Osteocyte (in vitro differentiated cells): ENCODE measurements at regions not wholly inside any gene's neighbourhood (a gene's known extent, or its start where the extent isn't known, plus 50 kb on each side); places are given as distances from the start of the nearest gene placed in this dataset.
A peak's percentile ranks its signal among the peaks of the same experiment; 100 is the strongest.
"Not testable (repeated sequence)": the region's sequence is repeated elsewhere in the genome, so short reads cannot be mapped to it uniquely, and the experiment has no call there.

ENCODE experiments used
- DNase-seq: peaks from one replicate; pipeline ENCODE4 v3.0.0; 2021; ENCODE audit warnings: mixed read lengths; ENCODE audit not compliant: unreplicated experiment; ENCODE audit errors: extremely low spot score
- H3K27ac Mint-ChIP-seq: one replicate; pipeline ENCODE4 v1.8.0; 2021; ENCODE audit warnings: mild to moderate bottlenecking, mixed read lengths; ENCODE audit not compliant: unreplicated experiment
- H3K27me3 Mint-ChIP-seq: one replicate; pipeline ENCODE4 v1.8.0; 2021; ENCODE audit warnings: mixed read lengths; ENCODE audit not compliant: unreplicated experiment
- H3K36me3 Mint-ChIP-seq: one replicate; pipeline ENCODE4 v1.8.0; 2021; ENCODE audit warnings: mixed read lengths; ENCODE audit not compliant: unreplicated experiment
- H3K4me1 Mint-ChIP-seq: one replicate; pipeline ENCODE4 v1.8.0; 2021; ENCODE audit warnings: mixed read lengths; ENCODE audit not compliant: unreplicated experiment
- H3K4me3 Mint-ChIP-seq: one replicate; pipeline ENCODE4 v1.8.0; 2021; ENCODE audit warnings: mild to moderate bottlenecking, moderate library complexity, mixed read lengths; ENCODE audit not compliant: unreplicated experiment
- H3K9me3 Mint-ChIP-seq: one replicate; pipeline ENCODE4 v1.8.0; 2021; ENCODE audit warnings: mixed read lengths; ENCODE audit not compliant: unreplicated experiment
- TF ChIP-seq, protein P1 (sequence below): fragments of 200-600 bp; sonication (generic); IDR thresholded peaks from 2 replicates; pipeline ENCODE4 v1.5.0; 2021; ENCODE audit warnings: antibody characterized with exemption, mild to moderate bottlenecking, moderate library complexity

GRCh38 chr11:130561441-130561881 is 113.0 kb downstream of the ADAMTS15 start:
- DNase-seq = no peak
- Mint-ChIP-seq H3K4me3 (no peak overlapping the region), H3K27ac (peak overlapping the region; percentile 42)

GRCh38 chr11:130562549-130562948 is 114.1 kb downstream of the ADAMTS15 start:
- TF ChIP-seq, protein P1, sequence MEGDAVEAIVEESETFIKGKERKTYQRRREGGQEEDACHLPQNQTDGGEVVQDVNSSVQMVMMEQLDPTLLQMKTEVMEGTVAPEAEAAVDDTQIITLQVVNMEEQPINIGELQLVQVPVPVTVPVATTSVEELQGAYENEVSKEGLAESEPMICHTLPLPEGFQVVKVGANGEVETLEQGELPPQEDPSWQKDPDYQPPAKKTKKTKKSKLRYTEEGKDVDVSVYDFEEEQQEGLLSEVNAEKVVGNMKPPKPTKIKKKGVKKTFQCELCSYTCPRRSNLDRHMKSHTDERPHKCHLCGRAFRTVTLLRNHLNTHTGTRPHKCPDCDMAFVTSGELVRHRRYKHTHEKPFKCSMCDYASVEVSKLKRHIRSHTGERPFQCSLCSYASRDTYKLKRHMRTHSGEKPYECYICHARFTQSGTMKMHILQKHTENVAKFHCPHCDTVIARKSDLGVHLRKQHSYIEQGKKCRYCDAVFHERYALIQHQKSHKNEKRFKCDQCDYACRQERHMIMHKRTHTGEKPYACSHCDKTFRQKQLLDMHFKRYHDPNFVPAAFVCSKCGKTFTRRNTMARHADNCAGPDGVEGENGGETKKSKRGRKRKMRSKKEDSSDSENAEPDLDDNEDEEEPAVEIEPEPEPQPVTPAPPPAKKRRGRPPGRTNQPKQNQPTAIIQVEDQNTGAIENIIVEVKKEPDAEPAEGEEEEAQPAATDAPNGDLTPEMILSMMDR = no peak
- peaks cover 28% of the 10 kb centered on the region for H3K4me1 Mint-ChIP-seq
- no peaks in the 10 kb centered on the region for H3K27me3 Mint-ChIP-seq
- H3K4me3 Mint-ChIP-seq = no peak overlapping the region
- no peaks in the 10 kb centered on the region for H3K36me3 Mint-ChIP-seq
- DNase-seq = no peak
- H3K27ac Mint-ChIP-seq = no peak overlapping the region
- peaks cover 4% of the 10 kb centered on the region for H3K9me3 Mint-ChIP-seq

More at GRCh38 chr11:130561441-130561881, 113.0 kb downstream of the ADAMTS15 start:
- TF ChIP-seq, protein P1 = no peak
- Mint-ChIP-seq H3K27me3 (no peaks in the 10 kb centered on the region), H3K4me1 (peaks cover 26% of the 10 kb centered on the region), H3K9me3 (peaks cover 4% of the 10 kb centered on the region), H3K36me3 (no peaks in the 10 kb centered on the region)

- DNase-seq, H3K9me3 Mint-ChIP-seq, H3K4me3 Mint-ChIP-seq, H3K36me3 Mint-ChIP-seq, H3K27me3 Mint-ChIP-seq, H3K27ac Mint-ChIP-seq: not testable (repeated sequence)
- H3K4me1 Mint-ChIP-seq = peaks cover 19% of the 10 kb centered on the region
Measured at GRCh38 chr11:130566360-130566759, 117.9 kb downstream of the ADAMTS15 start.

DNA sequence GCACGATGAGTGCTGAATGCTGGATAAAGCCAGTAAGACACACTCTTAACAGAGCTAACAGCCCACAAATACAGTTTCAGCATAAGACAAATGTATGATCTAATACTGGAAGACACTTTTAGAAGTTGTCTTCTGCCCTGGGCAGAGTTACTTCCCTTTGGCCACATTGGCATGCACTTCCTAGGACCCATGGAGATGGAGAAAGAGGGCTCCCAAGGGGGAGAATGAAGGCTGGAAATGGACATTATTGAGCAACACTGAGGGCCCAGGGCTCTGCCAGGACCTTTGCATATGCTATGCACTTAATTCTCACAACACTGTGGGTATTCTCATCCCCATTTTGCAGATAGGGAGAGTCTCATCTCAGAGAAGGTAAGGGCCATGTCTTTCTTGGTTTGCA is 123.1 kb downstream of the ADAMTS15 start:
- no peak for DNase-seq
- Mint-ChIP-seq H3K27ac (no peak overlapping the region), H3K36me3 (no peaks in the 10 kb centered on the region), H3K4me1 (peaks cover 4% of the 10 kb centered on the region), H3K4me3 (no peak overlapping the region), H3K9me3 (no peaks in the 10 kb centered on the region), H3K27me3 (peaks cover 2% of the 10 kb centered on the region)
- TF ChIP-seq, protein P1 = no peak

GRCh38 chr11:130571947-130572584 is 123.6 kb downstream of the ADAMTS15 start:
- H3K4me3 Mint-ChIP-seq = no peak overlapping the region
- TF ChIP-seq, protein P1 = no peak
- DNase-seq = no peak
- H3K4me1 Mint-ChIP-seq = peaks cover 2% of the 10 kb centered on the region
- no peak overlapping the region for H3K27ac Mint-ChIP-seq
- H3K27me3 Mint-ChIP-seq = peaks cover 2% of the 10 kb centered on the region
- no peaks in the 10 kb centered on the region for H3K36me3 Mint-ChIP-seq
- H3K9me3 Mint-ChIP-seq = no peaks in the 10 kb centered on the region
